HG03095 (cell line): ENCODE measurements at regions not wholly inside any gene's neighbourhood (a gene's known extent, or its start where the extent isn't known, plus 50 kb on each side); places are given as distances from the start of the nearest gene placed in this dataset.

Experiments
- ATAC-seq: cut with Tn5 transposase; IDR thresholded peaks from one replicate; pipeline ENCODE4 v1.9.1; 2021; ENCODE audit warnings: moderate library complexity; ENCODE audit not compliant: unreplicated experiment

DNA sequence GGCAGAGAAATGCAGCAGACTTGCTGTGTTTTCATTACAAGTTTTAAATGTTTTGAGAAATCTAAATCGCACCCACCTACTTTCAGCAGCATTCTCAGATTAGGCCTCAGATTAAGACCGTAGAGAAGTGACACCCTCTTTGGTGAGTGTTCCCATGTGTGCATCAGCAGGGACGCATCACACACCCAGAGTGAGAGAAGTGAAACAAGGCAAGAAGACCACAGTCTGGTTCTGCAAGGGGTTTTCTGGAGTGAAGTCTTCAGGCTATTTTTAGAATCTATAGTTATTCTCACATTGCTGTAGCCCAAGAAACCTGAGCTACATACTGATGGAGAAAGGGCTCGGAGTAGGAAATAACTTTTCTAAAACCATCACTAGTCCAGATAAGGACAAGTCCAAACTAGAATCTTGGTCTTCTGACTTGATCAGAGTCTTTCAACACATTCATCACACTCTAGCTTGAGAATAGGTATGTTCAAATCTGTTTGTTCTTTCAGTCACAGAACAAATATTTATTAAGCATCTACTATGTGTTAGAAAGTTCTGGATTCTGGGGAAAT lies 1216.6 kb upstream of the PIK3C3 start:
- no peak for ATAC-seq

DNA sequence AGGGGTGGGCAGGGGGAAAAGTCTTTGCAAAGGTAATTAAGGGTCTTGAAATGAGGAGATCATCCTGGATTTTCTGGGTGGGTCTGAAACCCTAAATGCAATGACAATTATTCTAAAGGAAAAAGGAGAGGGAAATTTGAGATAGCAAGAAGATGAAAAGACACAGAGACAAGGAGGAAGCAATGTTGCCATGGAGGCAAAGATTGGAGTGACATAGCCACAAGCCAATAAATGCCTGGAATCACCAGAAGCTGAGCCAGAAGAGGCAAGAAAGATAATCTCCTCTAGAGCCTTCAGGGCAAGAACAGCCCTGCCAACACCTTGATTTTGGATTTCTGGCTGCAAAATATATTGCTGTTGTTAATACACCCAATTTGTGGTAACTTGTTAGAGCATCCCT lies 1246.3 kb upstream of the PIK3C3 start:
- no peak for ATAC-seq

DNA sequence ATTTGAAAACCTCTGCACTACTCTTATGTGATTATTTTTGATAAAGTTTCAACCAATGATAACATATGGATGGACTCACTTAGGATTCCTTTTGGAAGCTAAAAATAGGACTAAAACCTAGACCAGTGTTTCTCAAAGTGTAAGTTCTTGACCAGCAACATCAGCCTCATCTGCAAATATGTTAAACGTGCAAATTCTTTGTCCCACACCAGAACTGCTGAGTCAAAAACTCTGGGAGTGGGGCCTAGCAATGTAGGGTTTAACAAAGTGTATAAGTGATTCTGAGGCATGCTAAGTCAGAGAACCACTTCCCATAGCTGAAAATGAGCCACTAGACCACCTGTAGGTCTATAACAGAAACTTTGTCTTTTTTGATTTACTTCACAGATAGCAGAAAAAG lies 1247.2 kb upstream of the PIK3C3 start:
- no peak for ATAC-seq

DNA sequence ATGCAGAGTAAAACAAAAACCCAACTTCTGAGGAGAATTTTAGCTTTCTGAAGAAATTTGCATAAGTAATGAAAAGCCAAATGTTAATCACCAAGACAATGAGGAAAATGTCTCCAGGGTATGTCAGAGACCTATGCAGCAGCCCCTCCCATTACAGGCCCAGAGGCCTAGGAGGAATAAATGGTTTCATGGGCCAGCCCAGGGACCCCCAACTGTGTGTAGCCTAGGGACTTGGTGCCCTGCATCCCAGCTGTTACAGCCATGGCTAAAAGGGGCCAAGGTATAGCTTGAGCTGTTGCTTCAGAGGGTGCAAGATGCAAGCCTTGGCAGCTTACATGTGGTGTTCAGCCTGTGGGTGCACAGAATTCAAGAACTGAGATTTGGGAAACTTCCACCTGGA lies 1256.9 kb upstream of the PIK3C3 start:
- no peak for ATAC-seq

DNA sequence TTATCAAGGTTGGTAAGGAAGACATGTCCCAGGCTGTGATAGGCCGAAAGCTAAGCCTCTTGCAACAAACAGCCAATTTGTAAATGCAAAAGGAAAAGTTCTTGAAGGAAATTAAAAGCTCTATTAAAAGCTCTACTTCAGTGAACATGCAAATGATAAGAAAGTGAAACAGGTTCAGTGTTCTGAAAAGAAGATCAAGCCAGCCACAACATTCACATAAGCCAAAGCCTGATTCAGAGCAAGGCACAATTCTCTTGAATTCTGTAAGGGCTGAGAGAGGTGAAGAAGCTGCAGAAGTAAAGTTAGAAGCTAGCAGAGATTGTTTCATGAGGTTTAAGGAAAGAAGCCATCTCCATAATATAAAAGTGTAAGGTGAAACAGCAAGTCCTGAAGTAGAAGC lies 1259.5 kb upstream of the PIK3C3 start:
- no peak for ATAC-seq

DNA sequence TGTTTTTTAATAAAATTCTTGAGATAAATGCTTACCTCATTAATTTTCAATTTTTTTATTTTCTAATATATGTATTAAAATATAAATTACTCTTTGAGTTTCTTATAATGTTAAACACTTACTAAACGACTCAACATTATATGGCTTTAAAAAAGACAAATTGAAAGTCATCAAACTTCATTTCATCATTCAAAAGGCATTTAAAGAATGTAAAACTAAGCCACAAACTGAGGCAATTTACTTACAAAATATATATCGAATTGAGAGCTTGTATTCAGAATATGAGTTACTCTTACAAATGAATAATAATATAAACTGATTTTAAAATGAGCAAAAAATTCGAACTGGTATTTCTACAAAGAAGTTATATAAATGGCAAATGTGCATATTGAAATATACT lies 1262.2 kb upstream of the PIK3C3 start:
- ATAC-seq = no peak

DNA sequence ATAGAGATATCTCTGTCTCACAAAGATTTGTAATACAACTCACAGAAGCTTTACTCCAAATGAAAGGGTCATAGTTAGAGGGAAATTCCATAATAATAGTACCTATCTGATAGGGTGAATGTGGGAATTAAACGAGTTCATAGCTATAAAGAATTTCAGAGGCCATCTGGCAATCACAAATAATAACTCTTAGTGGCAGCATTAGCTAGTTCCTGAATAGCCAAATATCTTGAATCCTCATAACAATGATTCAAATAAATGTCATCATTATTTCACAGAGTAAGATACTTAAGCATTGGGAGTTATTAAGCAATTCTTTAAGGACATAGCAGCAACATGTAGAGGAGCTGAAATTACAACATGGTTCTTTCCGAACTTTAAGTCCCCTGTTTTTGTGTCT lies 1265.0 kb upstream of the PIK3C3 start:
- no peak for ATAC-seq

DNA sequence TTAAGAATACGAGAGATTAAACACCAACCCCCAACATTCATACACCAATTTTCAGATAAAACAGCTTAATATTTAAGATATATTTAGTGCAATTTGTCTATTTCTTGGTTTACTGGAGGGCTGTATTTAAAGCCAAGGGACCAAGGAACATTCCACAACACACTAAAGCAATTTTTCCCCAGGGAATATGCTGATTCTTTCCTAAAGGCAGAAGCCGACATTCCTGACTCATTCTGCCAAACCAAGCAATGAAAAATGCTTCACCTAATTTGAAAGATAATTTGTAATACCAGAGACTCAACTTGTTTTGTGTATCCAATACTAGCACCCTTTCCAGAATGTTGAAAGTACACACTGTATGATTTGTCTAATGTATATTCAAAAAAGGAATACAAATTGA lies 1267.6 kb upstream of the PIK3C3 start:
- no peak for ATAC-seq

DNA sequence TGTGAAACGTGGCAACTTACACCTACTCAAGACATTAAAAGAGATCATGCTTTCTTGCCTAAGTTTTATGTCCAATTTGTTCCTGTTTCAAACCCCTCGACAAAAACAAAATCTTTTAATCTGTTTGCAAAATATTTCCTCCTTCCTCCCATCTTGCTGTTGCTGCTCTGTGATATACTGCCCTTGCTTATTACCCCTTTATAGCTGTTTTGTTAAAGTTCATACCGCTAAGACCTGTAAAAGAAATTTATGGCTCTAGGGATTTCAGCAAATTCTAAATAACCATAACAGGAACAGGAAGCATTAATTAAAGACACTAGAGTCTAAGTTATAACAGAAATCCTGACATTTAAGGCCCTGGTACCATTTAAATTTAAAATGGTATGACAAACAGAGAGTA lies 1268.2 kb upstream of the PIK3C3 start:
- ATAC-seq = no peak

DNA sequence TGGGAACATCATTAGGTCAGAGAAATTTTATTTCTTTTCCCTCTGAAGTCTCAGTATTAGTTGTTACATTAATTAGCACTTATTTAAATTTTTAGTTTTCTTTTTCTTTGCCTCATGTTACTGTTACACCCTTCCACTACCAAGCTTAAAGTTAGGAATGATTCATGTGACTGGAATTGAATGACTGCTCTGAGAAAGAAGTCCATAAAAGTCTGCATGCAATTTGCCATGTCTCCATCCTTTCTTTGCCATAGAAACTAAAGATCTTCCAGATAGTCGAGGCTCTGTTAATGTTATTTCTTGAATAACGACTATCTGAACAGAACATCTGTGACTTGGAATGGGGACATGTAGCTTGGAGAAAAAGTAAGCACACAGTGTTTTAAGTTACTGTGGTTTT lies 1269.8 kb upstream of the PIK3C3 start:
- no peak for ATAC-seq

DNA sequence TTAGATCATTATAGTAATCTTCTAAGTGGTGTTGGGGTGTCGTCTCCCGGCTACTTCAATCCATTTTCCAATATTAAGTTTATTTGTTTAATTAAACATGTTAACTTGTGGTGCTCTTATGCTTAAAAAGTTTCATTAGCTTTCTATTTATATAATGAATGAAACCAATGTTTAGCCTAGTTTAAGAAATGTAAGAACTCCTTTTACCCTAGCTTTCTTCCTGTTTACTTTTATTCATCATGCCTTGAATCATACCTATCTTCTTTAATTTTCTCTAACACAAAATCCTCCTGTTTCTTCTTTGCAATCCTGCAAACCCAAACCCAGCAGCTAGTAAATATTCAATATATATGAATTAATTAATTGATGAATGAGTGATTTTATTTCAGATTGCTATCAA lies 1276.7 kb upstream of the PIK3C3 start:
- ATAC-seq = no peak

DNA sequence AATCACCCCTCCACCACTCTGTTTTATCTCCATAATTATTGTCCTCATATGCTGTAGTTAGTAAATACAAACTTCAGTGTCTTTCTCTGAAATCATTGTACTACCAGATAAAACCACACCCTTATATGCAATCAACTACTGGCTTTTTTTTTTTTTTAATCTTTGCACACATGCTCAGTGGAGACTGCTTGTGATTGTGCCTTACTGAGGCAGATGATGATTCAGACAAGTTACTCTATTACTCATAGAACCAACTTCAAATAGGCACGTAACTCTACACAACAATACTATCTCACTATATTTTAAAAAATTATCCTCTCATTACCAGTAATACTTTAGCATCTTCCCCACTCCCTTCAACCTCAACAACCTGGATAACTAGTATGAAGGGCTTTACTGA lies 1278.4 kb upstream of the PIK3C3 start:
- no peak for ATAC-seq

DNA sequence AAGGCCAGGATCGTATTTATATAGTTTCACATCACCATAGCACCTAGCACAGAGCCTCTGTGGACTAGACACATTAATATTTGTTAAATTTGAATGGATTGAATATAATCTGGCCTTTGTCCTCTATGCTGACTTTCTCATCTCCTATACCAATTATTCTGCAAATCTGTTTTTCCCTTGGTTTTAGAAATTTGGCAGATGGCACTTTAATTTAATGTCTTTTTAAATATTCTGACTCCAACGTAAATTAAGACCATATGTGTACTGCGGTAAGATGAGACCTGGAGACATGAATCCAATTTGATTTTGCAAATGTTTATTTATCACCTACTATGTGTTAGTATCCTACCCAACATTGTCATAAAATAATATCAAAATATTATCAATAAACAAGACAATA lies 1281.9 kb upstream of the PIK3C3 start:
- ATAC-seq = no peak

DNA sequence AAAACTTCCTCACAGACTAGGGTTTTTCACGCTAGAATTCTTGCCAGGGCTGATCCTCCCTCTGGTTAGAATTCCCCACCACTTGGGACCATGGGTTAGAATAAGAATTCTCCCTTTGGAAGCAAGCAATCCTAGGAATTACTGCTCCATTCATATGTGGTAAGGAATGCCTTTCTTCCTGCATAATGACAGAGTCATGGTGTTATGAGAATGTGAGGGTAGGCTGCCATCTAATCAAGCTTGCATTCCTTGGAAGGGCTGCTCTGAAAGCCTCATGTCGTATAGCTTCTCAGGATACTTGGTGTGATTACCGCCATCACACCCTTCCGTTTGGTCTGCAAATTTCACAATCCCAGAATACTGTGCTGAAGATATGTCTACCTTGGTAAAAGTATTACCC lies 1282.4 kb upstream of the PIK3C3 start:
- ATAC-seq = no peak

DNA sequence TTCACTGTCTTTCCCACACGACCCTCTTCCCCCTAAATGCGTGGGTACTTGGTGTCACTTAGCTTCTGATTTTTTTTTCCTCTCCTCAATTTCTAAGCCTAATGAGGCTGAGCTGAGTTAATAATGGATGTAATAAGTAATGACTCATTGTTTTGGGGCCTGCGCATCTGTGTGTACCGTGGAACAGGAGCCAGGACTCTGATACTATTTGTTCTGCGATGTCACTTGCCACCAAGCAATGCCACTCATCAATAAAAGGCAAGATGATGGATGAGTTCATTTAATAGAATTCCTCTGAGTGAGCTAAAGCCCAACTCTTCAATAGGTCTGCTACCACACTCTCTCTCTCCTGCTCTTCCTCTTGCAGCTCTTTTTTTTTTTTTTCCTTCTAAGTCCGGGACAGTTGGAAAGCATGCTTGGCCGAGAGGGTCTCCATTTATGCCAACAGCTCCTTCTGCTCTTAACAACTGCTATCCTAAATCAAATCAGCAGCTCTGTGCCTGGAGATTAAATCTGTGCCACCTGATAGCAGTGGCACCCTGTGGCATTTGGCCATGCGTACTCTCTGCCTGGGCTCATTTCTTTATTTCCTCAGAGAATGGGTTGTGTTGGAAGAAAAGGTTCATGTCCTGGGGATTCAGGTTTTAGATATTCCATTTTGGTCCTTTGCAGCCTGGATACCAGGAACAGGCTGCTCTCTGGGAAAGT lies 1284.2 kb upstream of the PIK3C3 start:
- no peak for ATAC-seq

DNA sequence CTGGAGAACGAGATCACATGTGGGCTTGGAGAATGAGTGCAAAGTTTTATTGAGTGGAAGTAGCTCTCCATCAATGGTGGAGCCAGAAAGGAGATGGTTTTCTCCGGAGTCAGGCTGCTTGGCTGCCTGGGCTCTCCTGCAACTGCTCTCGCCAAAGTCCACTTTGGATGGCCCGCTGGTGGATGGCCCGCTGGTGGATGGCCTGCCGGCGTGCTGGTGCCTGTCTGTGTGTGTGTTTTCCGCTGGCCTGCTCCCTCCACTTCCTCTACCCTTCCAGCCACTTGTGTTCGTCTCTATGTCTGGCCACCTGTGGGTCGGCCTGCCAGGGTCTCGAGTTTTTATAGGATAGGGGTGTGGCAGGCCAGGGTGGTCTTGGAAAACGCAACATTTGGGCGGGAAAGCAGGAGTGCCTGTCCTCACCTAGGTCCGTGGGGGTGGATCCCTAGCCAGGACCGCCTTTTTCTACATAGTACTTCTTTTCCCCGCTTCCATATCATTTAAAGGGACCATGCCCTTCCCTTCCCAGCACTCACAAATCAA lies 1292.1 kb upstream of the PIK3C3 start:
- no peak for ATAC-seq

DNA sequence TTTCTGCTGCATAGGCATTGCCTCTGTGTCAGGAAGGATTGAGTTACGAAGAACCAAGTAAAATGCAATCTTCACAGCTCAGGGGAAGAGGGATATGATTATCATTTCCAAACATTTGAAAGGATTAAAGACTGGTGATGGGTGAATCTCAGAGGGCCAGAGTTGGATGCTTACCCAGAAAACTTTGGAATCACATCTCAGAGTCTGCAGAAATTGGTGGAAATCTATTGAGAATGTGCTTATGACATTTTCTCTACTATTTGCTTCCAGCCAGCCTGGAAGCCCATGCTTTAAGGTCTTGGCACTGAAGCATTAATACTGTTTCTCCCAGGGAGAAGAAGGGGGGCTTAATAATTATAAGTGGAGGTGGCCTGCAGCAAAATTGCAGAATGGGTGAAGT lies 1301.4 kb upstream of the PIK3C3 start:
- ATAC-seq = no peak

DNA sequence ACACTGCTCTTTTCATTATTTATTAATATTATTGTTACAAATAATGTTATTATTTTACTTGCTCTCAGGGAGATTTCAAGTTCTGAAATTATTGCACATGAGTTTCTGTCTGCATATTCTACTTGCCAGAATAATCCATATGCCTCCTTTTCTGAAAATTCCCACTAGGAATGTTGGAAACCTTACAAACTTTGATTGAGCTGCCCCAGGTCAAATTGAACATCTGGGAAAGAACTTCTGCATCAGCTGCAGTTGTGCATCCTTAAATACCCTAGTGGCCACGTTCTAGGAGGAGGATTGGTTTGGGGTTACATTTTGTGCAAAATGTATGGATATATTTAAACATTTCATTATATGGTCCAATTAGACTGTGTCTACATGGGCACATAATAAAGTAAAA lies 1302.7 kb upstream of the PIK3C3 start:
- no peak for ATAC-seq

DNA sequence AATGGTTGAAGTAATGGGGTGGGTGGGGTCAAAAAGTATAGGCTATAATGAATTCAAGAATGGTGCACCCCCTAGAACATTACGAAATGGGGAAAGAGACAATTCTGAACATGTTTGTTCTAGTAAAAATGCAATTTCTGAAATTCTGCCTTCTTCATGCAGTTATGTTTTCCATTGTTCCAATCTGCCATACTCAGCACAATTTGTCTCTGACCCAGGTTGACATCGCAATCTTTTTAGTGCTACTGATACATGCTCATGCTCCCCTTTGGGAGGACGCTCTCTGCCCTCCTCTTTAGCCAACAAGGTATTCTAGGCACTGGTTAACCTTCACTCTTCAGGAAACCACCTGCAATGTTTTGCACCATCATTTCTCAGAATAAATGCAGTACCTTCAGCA lies 1303.9 kb upstream of the PIK3C3 start:
- ATAC-seq = no peak

DNA sequence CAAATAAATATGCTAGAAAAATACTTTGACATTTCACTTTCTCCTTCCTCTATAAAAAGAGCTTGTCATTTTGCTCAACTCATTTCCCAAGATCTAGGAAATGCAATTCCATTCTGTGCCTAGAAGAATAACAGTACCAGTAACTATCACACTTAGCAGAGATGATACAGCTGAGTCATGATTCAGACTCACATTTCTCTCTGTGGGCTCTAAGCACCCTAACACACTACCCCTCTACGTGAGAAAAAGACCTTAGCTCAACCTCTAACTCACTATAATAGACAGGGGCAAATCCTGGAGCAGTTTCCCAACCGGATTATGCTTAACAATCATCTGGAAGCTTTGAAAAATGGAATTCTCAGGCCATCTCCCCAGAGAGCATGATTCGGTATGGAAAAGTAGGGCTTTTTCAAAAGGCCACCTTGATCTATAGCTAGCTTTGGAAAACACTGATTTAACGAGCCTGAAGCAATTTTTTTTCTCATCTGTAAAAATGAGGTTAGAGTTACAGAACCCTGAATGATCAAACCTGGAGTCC lies 1312.3 kb upstream of the PIK3C3 start:
- ATAC-seq = no peak

DNA sequence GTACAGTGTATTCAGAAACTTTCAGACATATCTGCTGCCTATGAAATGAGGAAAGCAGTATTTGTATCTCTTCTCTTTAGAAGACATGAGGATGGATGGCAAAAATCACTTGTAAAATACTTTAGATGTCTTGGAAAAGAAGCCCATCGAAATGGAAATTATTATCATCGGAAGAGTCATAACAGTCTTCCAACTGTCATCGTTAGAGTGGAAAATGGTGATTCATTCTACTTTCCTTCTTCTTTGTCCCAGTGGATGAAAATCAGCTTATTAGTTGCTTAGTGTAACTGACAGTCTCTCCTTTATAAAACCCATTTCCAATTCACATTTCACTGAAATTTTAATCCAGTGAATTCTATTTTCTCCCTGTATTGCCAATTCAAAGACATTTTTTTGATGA lies 1323.7 kb upstream of the PIK3C3 start:
- no peak for ATAC-seq

DNA sequence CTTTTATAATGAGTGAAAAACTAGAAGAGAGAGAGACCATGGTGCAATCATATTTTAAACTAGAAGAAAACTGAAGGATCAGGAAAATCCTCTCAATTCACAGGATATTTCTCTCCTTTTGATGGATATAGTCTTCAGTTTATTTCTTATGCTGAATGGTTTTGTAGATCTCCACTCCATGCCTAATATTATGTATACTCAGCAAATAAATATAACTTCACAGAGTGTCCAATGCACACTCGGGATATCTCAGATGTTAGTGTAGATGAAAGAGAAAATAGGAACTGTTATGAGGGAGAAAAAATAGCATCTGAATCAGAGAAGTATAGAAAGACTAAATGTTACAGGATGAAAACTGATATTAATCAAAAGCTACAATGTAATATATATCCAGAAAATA lies 1324.5 kb upstream of the PIK3C3 start:
- no peak for ATAC-seq

DNA sequence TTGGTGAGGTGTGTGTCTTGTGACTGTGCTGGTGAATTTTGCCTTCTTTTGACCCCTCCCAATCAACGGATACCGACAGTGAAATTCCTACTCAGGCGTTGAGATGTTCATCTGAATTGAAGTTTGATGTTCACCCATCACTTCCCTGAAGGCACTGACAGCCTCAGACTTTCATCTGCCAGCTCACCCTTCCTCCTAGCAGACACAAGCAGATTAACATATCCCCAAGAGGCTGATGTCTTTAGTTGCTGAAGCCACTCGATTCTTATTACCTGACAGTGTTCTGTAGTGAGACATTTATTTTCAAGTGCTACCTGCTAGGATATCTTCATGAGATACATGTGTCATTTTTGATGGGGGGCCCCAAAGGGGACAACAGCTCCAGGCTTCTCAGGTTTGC lies 1330.1 kb upstream of the PIK3C3 start:
- ATAC-seq = no peak
